NCI-H2107 treated with DMSO at 0.1 percent for 48 hours (cell line): ENCODE measurements at regions not wholly inside any gene's neighbourhood (a gene's known extent, or its start where the extent isn't known, plus 50 kb on each side); places are given as distances from the start of the nearest gene placed in this dataset.

Experiments
- DNase-seq: peaks from one replicate; lab custom pipeline; 2025; ENCODE audit not compliant: unreplicated experiment; lab: John Stamatoyannopoulos, UW

- DNase-seq: no peak
Measured at GRCh38 chr7:47047384-47047783, 534.5 kb downstream of the TNS3 start.

GRCh38 chr7:47046949-47047348 lies 535.0 kb downstream of the TNS3 start:
- no peak for DNase-seq

- no peak for DNase-seq
Measured at GRCh38 chr7:47045207-47046051, 536.5 kb downstream of the TNS3 start.

- no peak for DNase-seq
Measured at GRCh38 chr7:47044625-47045024, 537.3 kb downstream of the TNS3 start.

GRCh38 chr7:47043304-47043703 lies 538.6 kb downstream of the TNS3 start:
- DNase-seq: no peak

- no peak for DNase-seq
Measured at GRCh38 chr7:47042669-47043068, 539.2 kb downstream of the TNS3 start.

- DNase-seq: no peak
Measured at GRCh38 chr7:47040795-47041347, 541.0 kb downstream of the TNS3 start.

- no peak for DNase-seq
Measured at GRCh38 chr7:47039904-47040303, 542.0 kb downstream of the TNS3 start.

GRCh38 chr7:47039089-47039648 lies 542.7 kb downstream of the TNS3 start:
- no peak for DNase-seq

- no peak for DNase-seq
Measured at GRCh38 chr7:47038621-47039020, 543.3 kb downstream of the TNS3 start.

- DNase-seq: no peak
Measured at GRCh38 chr7:47037607-47038006, 544.3 kb downstream of the TNS3 start.

- DNase-seq: no peak
Measured at GRCh38 chr7:47036909-47037308, 545.0 kb downstream of the TNS3 start.

GRCh38 chr7:47035522-47035921 lies 546.4 kb downstream of the TNS3 start:
- no peak for DNase-seq

GRCh38 chr7:47034180-47034579 lies 547.7 kb downstream of the TNS3 start:
- no peak for DNase-seq

- no peak for DNase-seq
Measured at GRCh38 chr7:47032536-47032908, 549.4 kb downstream of the TNS3 start.

GRCh38 chr7:47031786-47032535 lies 550.0 kb downstream of the TNS3 start:
- no peak for DNase-seq

GRCh38 chr7:47028284-47028683 lies 553.6 kb downstream of the TNS3 start:
- no peak for DNase-seq

- DNase-seq: no peak
Measured at GRCh38 chr7:47027695-47028240, 554.1 kb downstream of the TNS3 start.

- DNase-seq: no peak
Measured at GRCh38 chr7:47026780-47027361, 555.0 kb downstream of the TNS3 start.

GRCh38 chr7:47024991-47025390 lies 556.9 kb downstream of the TNS3 start:
- DNase-seq: no peak

- no peak for DNase-seq
Measured at GRCh38 chr7:47008461-47008860, 573.5 kb downstream of the TNS3 start.
